Transverse colon (tissue), 4 donors: ENCODE measurements at regions not wholly inside any gene's neighbourhood (a gene's known extent, or its start where the extent isn't known, plus 50 kb on each side); places are given as distances from the start of the nearest gene placed in this dataset.

Experiments used
- DNase-seq: peaks from one replicate; pipeline ENCODE4 v3.0.0-alpha.2; 2019
- H3K27ac ChIP-seq, 4 donors: fragments of 200-600 bp; sonication (generic); 2 replicates each; pipeline ENCODE4 v1.5.1; 2016 to 2018; ENCODE audit warnings: inconsistent platforms in 4 of 4
- H3K27me3 ChIP-seq: fragments of 200-600 bp; sonication (generic); 2 replicates; pipeline ENCODE4 v1.5.1; 2017; ENCODE audit warnings: inconsistent platforms
- H3K36me3 ChIP-seq, 4 donors: fragments of 200-600 bp; sonication (generic); 2 replicates each; pipeline ENCODE4 v1.5.1; 2017 to 2019; ENCODE audit warnings: inconsistent platforms in 4 of 4
- H3K4me1 ChIP-seq, 4 donors: fragments of 200-600 bp; sonication (generic); 2 replicates each; pipeline ENCODE4 v1.5.1; 2017 to 2020; ENCODE audit warnings: inconsistent platforms in 4 of 4
- H3K4me3 ChIP-seq, 4 donors: fragments of 200-600 bp; sonication (generic); 1 replicate in 1 of 4; 2 replicates in 3 of 4; pipeline versions ENCODE4 v1.5.1 to v1.6.1; 2017 to 2019; ENCODE audit warnings: inconsistent platforms in 4 of 4
- H3K9me3 ChIP-seq, 2 donors: fragments of 200-600 bp; sonication (generic); 2 replicates each; pipeline ENCODE4 v1.5.1; 2017 to 2019; ENCODE audit warnings: inconsistent platforms in 2 of 2
- EP300 ChIP-seq: sonication (generic); formaldehyde crosslinking; IDR thresholded peaks from one replicate; pipeline ENCODE4 v1.6.1; 2017; ENCODE audit warnings: antibody characterized with exemption, low read depth
- POLR2A ChIP-seq: fragments of 450-650 bp; IDR thresholded peaks from one replicate; pipeline ENCODE4 v1.6.1; 2016; ENCODE audit warnings: antibody characterized with exemption, mild to moderate bottlenecking, moderate library complexity
- POLR2AphosphoS5 ChIP-seq, 3 donors: sonication (generic); formaldehyde crosslinking; IDR thresholded peaks; one replicate each; pipeline ENCODE4 v1.6.1; 2016; ENCODE audit warnings: antibody characterized with exemption in 3 of 3
- WGBS, 2 donors: methylation state at CpG; one replicate each; pipeline ENCODE4 v1.1.5; 2018; ENCODE audit warnings: low coverage in 1 of 2; 5-methylcytosine and 5-hydroxymethylcytosine counted together
- in situ Hi-C, 4 donors: fragments of 200-750 bp; cut with MboI; loops; one replicate each; pipeline versions ENCODE4 v1.15.0 to v1.15.1; 2017; ENCODE audit warnings: low sequenced_read_pairs in 3 of 4, low pct_ligation_motif_present in 1 of 4, low pct_unique_long_range_greater_than_20kb in 1 of 4
- intact Hi-C: fragments of 100-400 bp; cut with DNase I; formaldehyde crosslinking; loops from one replicate; pipeline ENCODE4 v1.15.1; 2023; ENCODE audit warnings: low total_unique reads
- TF ChIP-seq, protein P1 (sequence below), 5 experiments: fragments of 200-600 bp in 3 of 5; fragments of 450-650 bp in 2 of 5; sonication (generic) in 3 of 5; IDR thresholded peaks; 1 replicate in 2 of 5; 2 replicates in 3 of 5; pipeline ENCODE4 v1.5.1; 2016 to 2017; ENCODE audit warnings: antibody characterized with exemption in 5 of 5, inconsistent platforms in 3 of 5, mild to moderate bottlenecking in 2 of 5, moderate library complexity in 1 of 5

DNA sequence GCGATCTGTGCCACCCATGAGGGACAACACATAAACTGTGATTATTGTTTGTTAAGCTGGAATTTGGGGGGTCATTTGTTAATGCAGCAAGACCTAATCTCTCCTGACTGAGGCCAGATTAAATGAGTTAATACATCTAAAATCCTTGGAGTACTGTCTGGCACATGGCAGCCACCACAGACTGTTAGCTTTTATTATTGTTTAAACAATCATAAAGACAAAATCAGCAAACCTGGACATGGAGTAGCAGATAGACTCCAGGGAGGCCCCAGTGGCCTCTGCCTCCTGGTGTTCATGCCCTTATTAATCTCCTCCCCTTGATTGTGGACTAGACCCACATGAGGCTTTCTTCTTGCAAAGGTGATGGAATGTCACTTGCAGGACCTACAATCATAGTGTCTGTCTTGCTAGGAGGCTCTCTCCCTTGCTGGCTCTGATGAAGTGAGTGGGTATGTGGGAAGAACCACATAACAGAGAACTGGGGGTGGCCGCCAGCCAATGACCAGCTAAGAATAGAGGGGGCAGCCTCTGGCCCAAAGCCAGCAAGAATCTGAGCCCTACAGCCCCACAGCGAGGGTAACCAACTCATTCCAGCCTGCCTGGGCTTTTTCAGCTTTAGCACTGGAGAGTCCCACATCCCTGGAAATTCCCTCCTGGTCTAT, 142.0 kb downstream of the SCARB1 start:
- Histone ChIP-seq H3K36me3 (no peaks in the 10 kb centered on the region), H3K4me1 (peaks cover 0 to 9% (median 3%) of the 10 kb centered on the region in 4 donors), H3K9me3 (no peaks in the 10 kb centered on the region), H3K27me3 (no peaks in the 10 kb centered on the region), H3K27ac (peak overlapping the region; percentile 71 to 84 (median 76)), H3K4me3 (no peak overlapping the region)
- in situ Hi-C loops (no loop called here), intact Hi-C loops (no loop called here)
- WGBS, 2 donors, result 83% methylated on average over 3 of the region's 3 CpGs; no CpG with 5 or more reads in 1 of the 2 donors
- TF ChIP-seq EP300 (no peak), POLR2A (no peak), POLR2AphosphoS5 (IDR thresholded peaks at IDR 0.05) (no peak)
- TF ChIP-seq, protein P1, sequence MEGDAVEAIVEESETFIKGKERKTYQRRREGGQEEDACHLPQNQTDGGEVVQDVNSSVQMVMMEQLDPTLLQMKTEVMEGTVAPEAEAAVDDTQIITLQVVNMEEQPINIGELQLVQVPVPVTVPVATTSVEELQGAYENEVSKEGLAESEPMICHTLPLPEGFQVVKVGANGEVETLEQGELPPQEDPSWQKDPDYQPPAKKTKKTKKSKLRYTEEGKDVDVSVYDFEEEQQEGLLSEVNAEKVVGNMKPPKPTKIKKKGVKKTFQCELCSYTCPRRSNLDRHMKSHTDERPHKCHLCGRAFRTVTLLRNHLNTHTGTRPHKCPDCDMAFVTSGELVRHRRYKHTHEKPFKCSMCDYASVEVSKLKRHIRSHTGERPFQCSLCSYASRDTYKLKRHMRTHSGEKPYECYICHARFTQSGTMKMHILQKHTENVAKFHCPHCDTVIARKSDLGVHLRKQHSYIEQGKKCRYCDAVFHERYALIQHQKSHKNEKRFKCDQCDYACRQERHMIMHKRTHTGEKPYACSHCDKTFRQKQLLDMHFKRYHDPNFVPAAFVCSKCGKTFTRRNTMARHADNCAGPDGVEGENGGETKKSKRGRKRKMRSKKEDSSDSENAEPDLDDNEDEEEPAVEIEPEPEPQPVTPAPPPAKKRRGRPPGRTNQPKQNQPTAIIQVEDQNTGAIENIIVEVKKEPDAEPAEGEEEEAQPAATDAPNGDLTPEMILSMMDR (IDR thresholded peaks at IDR 0.05), result no peak
- DNase-seq, result no peak

DNA sequence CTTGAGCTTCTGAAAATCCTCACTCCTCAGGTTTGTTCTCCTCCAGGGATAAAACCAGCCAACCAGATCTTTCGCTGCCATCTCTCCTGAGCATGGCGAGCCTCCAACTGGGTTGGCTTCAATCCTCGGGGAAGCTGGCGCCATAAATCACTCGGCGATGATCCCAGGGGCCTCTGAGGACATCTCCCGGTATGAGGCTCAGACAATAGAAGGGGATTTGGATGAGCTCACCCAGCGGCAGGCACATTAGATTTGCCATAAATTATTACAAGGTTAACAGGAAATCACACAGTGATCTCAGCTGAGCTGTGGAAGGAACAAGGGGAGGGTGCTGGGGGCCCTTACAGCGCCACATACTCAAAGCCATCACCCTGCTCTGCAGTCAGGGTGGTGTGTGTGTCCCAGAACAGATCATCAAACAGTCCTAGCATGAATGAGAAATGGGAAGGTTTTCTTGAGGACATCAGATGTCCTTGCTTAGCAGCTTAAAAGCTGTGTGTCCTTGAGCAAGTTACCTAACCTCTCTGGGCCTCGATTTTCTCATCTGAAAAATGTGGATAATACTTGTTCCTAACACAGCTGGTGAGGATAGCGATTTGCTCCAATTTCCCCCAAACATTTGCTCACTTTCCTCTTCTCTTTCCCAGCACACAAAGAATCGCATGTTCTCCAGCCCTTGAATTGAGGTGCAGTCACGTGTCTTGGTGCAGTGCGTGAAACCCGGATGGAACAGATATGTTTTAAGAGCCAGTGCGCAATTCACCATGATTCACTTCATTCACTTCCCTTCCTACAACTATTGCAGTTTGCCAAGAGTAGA, 142.8 kb downstream of the SCARB1 start:
- Histone ChIP-seq H3K36me3 (no peaks in the 10 kb centered on the region), H3K4me3 (no peak overlapping the region), H3K27me3 (no peaks in the 10 kb centered on the region), H3K4me1 (peaks cover 0 to 9% (median 3%) of the 10 kb centered on the region in 4 donors), H3K27ac (peak overlapping the region; percentile 71 to 84 (median 76)), H3K9me3 (no peaks in the 10 kb centered on the region)
- intact Hi-C loops (no loop called here), in situ Hi-C loops (no loop called here)
- DNase-seq, result peak; percentile 39
- TF ChIP-seq POLR2AphosphoS5 (IDR thresholded peaks at IDR 0.05), result peak; percentile 57 to 79 (median 77)
- peak; percentile 95 for TF ChIP-seq EP300
- TF ChIP-seq POLR2A, result no peak
- TF ChIP-seq, protein P1 (IDR thresholded peaks at IDR 0.05), result no peak
- 53 to 90% methylated on average over 5 to 16 of the region's 16 CpGs for WGBS, 2 donors

DNA sequence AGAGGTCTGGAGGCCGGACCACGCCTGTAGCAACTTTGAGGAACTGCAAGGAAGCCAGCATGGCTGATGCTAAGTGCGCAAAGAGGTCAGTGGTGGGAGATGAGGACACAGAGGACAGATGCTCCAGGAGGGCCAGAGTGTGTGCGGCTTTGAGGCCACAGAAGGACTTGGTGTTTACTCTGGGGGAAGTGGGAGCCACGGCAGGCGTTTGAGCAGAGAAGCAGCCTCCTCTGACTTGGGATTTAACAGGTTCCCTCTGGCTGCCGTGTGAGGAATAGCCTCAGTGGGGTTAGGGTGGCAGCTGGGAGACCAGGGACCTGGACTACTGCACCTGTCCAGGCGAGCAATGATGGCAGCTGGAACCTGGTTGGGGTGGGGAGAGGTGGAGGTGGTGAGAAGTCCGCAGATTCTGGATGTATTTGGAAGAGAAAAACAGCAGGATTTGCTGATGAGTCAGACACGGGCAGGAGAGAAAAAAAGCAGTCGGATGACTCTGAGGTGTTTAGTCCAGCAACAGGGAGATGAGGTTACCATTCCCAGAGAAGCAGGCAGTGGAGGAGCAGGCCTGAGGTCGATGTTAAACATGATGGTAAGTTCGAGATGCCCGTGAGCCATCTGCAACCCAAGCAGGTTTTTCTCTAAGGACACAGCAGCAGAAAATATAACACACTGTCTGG, 143.5 kb downstream of the SCARB1 start:
- DNase-seq, result no peak
- TF ChIP-seq, protein P1 (IDR thresholded peaks at IDR 0.05), result peak in 2 of 5 experiments; percentile 13 to 32
- no peak for TF ChIP-seq POLR2AphosphoS5 (IDR thresholded peaks at IDR 0.05)
- no peak for TF ChIP-seq EP300
- TF ChIP-seq POLR2A, result no peak
- intact Hi-C loops, result no loop called here
- Histone ChIP-seq H3K27me3 (no peaks in the 10 kb centered on the region), H3K4me1 (peaks cover 0 to 14% (median 5%) of the 10 kb centered on the region in 4 donors), H3K9me3 (no peaks in the 10 kb centered on the region), H3K27ac (peak overlapping the region; percentile 71 to 84 (median 76)), H3K36me3 (no peaks in the 10 kb centered on the region), H3K4me3 (no peak overlapping the region)
- 55 to 87% methylated on average over 3 to 14 of the region's 14 CpGs for WGBS, 2 donors
- in situ Hi-C loops, result no loop called here

DNA sequence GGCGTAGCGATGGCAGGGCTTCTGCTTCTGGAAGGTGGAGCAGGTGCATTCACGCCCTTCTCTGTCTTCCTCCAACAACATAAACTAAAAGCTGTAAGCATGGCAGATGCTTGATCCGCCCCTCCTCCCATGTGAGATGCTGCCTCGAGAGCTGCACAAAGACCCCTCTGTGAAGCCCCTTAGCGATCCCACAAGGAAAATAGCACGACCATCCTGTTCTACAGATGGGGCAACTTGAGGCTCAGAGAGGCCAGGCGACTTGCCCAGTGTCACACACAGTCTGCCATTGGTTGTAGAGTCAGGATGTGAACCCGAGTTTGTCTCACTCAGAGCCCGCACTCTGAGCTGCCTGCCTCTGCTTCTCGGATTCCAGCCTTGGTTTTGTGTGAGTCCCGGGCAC, 144.4 kb downstream of the SCARB1 start:
- in situ Hi-C loops, result no loop called here
- no peaks in the 10 kb centered on the region for H3K36me3 ChIP-seq
- no peaks in the 10 kb centered on the region for H3K27me3 ChIP-seq
- H3K4me3 ChIP-seq, result no peak overlapping the region
- H3K9me3 ChIP-seq, result no peaks in the 10 kb centered on the region
- WGBS, 2 donors, result 79% methylated on average over 12 of the region's 12 CpGs; no CpG with 5 or more reads in 1 of the 2 donors
- intact Hi-C loops, result loop anchor here (5.0 kb wide), 1 partner anchor 38 kb away; no protein-coding TSS in a partner anchor
- no peak for DNase-seq
- H3K27ac ChIP-seq, result peak overlapping the region; percentile 71 to 84 (median 76)
- TF ChIP-seq EP300 (no peak), POLR2AphosphoS5 (IDR thresholded peaks at IDR 0.05) (no peak), POLR2A (no peak)
- TF ChIP-seq, protein P1 (IDR thresholded peaks at IDR 0.05), result no peak
- H3K4me1 ChIP-seq, result peaks cover 0 to 19% (median 6%) of the 10 kb centered on the region in 4 donors
